ENCODE measurements at regions not wholly inside any gene's neighbourhood (a gene's known extent, or its start where the extent isn't known, plus 50 kb on each side); places are given as distances from the start of the nearest gene placed in this dataset.

DNA sequence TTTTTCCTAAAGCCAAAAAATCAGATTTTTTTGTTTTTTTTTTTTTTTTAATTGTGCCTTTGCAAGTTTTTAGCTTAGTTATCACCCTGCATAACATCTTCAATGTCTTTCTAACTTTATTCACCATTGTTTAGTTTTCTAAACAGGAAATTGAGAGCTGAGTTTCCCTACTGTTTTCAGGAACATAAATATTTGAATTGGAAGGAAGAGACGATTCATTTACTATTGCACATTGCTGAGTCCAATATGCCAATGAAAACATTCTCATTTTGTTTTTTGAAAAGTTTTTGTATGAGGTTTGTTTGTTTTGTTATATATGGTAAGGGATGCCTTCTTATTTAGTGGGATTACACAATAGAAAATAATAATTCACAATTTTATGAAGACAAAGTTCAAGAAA, 148.4 kb downstream of the ANKRD50 start:
- no peaks in the 10 kb centered on the region for H3K36me3 ChIP-seq (ENCODE audit: control insufficient read depth in 2 of 3, insufficient read depth in 3 of 3, low read length in 3 of 3)
- no peak overlapping the region for H3K4me3 ChIP-seq (ENCODE audit: low read length)
- no peaks in the 10 kb centered on the region for H3K9me3 ChIP-seq (ENCODE audit: control insufficient read depth in 2 of 3, low read length in 3 of 3)
- ChIA-PET POLR2A (no interaction called here), CTCF (no interaction called here)
- Mint-ChIP-seq H3K27ac (no peak overlapping the region), H3K27me3 (no peaks in the 10 kb centered on the region), H3K4me3 (no peak overlapping the region), H3K9me3 (peaks cover 0 to 11% (median 2%) of the 10 kb centered on the region in 11 donors), H3K36me3 (no peaks in the 10 kb centered on the region), H3K4me1 (no peaks in the 10 kb centered on the region)
- H3K27me3 ChIP-seq (ENCODE audit: control insufficient read depth in 2 of 2, insufficient read depth in 2 of 2, low read length in 2 of 2), result no peaks in the 10 kb centered on the region
- ATAC-seq (no peak), DNase-seq (no peak)
- H3K27ac ChIP-seq (ENCODE audit: low read depth, low read length), result no peak overlapping the region
- no peaks in the 10 kb centered on the region for H3K4me1 ChIP-seq (ENCODE audit: control insufficient read depth in 2 of 2, insufficient read depth in 2 of 2, low read length in 2 of 2)
- intact Hi-C loops (cut with micrococcal nuclease), result no loop called here

DNA sequence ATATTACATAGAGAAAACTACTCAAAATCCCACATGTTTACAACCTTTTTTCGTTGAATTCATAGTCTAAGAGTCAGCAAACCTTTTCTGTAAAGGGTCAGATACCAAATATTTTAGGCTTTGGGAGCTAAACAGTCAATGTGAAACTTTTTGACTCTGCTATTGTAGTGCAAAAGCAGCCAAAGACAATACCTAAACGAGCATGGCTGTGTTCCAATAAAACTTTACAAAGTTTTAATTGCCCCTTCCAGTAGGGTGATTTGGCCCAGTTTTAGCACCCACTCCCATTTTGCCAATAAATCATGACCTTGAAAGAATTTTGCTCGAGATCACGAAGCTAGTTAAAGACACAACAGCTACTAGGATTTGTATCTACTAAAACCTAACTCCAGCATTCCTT, 147.2 kb downstream of the ANKRD50 start:
- ATAC-seq (no peak), DNase-seq (no peak)
- Mint-ChIP-seq H3K27ac (no peak overlapping the region), H3K27me3 (no peaks in the 10 kb centered on the region), H3K4me3 (no peak overlapping the region), H3K9me3 (peaks cover 0 to 11% (median 2%) of the 10 kb centered on the region in 11 donors), H3K36me3 (no peaks in the 10 kb centered on the region), H3K4me1 (no peaks in the 10 kb centered on the region)
- Histone ChIP-seq H3K27me3 (ENCODE audit: control insufficient read depth in 2 of 2, insufficient read depth in 2 of 2, low read length in 2 of 2) (no peaks in the 10 kb centered on the region), H3K9me3 (ENCODE audit: control insufficient read depth in 2 of 3, low read length in 3 of 3) (no peaks in the 10 kb centered on the region), H3K4me3 (ENCODE audit: low read length) (no peak overlapping the region), H3K4me1 (ENCODE audit: control insufficient read depth in 2 of 2, insufficient read depth in 2 of 2, low read length in 2 of 2) (no peaks in the 10 kb centered on the region), H3K36me3 (ENCODE audit: control insufficient read depth in 2 of 3, insufficient read depth in 3 of 3, low read length in 3 of 3) (no peaks in the 10 kb centered on the region), H3K27ac (ENCODE audit: low read depth, low read length) (no peak overlapping the region)
- ChIA-PET POLR2A (no interaction called here), CTCF (no interaction called here)
- intact Hi-C loops (cut with micrococcal nuclease), result no loop called here

DNA sequence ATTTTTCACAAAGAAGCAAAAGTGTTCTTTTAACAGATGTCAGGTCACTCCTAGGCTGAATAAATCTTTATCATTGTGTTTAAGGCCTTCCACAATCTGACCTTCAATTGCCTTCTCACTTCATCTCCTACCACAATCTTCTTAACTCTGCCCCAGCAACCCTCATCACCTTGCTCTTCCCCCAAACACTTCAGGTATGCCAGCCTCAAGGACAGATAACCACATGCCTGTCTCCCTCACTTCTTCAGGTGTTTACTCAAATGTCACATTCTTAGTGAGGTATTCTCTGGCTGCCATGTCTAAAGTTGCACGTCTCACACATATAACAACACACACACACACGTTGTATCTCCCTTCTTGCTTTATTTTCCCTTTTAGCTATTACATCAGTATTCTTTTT, 146.5 kb downstream of the ANKRD50 start:
- Histone ChIP-seq H3K4me1 (ENCODE audit: control insufficient read depth in 2 of 2, insufficient read depth in 2 of 2, low read length in 2 of 2) (no peaks in the 10 kb centered on the region), H3K9me3 (ENCODE audit: control insufficient read depth in 2 of 3, low read length in 3 of 3) (no peaks in the 10 kb centered on the region), H3K27me3 (ENCODE audit: control insufficient read depth in 2 of 2, insufficient read depth in 2 of 2, low read length in 2 of 2) (no peaks in the 10 kb centered on the region), H3K27ac (ENCODE audit: low read depth, low read length) (no peak overlapping the region), H3K36me3 (ENCODE audit: control insufficient read depth in 2 of 3, insufficient read depth in 3 of 3, low read length in 3 of 3) (no peaks in the 10 kb centered on the region), H3K4me3 (ENCODE audit: low read length) (no peak overlapping the region)
- Mint-ChIP-seq H3K36me3 (no peaks in the 10 kb centered on the region), H3K9me3 (peaks cover 0 to 11% (median 2%) of the 10 kb centered on the region in 11 donors), H3K27me3 (no peaks in the 10 kb centered on the region), H3K4me3 (no peak overlapping the region), H3K4me1 (no peaks in the 10 kb centered on the region), H3K27ac (no peak overlapping the region)
- DNase-seq, result no peak
- ATAC-seq, result no peak
- ChIA-PET CTCF (no interaction called here), POLR2A (no interaction called here)
- intact Hi-C loops (cut with micrococcal nuclease), result no loop called here

DNA sequence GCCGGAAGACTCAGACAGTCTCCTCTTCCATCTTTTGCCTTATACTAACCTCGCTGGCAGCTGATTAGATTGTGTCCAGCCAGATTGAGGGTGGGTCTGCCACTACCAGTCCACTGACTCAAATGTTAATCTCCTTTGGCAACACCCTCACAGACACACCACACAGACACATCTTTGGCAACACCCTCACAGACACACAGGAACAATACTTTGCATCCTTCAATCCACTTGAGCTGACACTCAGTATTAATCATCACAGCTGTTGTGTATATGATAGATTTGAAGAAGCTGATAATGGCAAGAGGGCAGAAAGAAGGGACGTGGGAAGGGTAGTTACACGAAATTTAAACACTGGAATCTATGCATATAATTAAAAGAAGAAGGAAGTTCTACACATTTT, 139.5 kb downstream of the ANKRD50 start:
- POLR2A ChIA-PET, result no interaction called here
- CTCF ChIA-PET, result no interaction called here
- Histone ChIP-seq H3K4me3 (ENCODE audit: low read length) (no peak overlapping the region), H3K27ac (ENCODE audit: low read depth, low read length) (no peak overlapping the region), H3K27me3 (ENCODE audit: control insufficient read depth in 2 of 2, insufficient read depth in 2 of 2, low read length in 2 of 2) (no peaks in the 10 kb centered on the region), H3K36me3 (ENCODE audit: control insufficient read depth in 2 of 3, insufficient read depth in 3 of 3, low read length in 3 of 3) (no peaks in the 10 kb centered on the region), H3K4me1 (ENCODE audit: control insufficient read depth in 2 of 2, insufficient read depth in 2 of 2, low read length in 2 of 2) (no peaks in the 10 kb centered on the region), H3K9me3 (ENCODE audit: control insufficient read depth in 2 of 3, low read length in 3 of 3) (no peaks in the 10 kb centered on the region)
- Mint-ChIP-seq H3K27ac (no peak overlapping the region), H3K4me1 (no peaks in the 10 kb centered on the region), H3K4me3 (no peak overlapping the region), H3K9me3 (peaks cover 0 to 8% (median 0%) of the 10 kb centered on the region in 11 donors), H3K27me3 (no peaks in the 10 kb centered on the region), H3K36me3 (no peaks in the 10 kb centered on the region)
- no peak for ATAC-seq
- DNase-seq, result no peak
- intact Hi-C loops (cut with micrococcal nuclease), result no loop called here

DNA sequence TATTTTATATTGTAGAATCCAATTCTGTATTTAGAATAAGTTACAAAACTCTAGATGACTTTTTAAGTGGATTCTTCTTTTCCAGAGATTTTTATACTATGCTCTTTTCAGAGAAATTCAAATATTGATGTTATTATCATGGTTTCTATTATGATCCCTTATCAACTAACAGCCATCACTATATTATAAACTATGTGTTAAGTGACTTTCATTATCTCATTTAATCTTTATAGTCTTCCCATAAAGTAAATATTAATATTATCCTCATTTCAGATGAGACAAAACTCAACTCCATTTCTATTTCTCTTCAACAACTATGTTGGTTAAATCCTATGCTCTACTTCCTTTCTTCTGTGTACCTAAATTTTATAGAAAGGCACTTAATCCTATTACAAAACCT, 132.6 kb downstream of the ANKRD50 start:
- Mint-ChIP-seq H3K27ac (no peak overlapping the region), H3K4me3 (no peak overlapping the region), H3K36me3 (no peaks in the 10 kb centered on the region), H3K4me1 (no peaks in the 10 kb centered on the region), H3K27me3 (peaks cover 0 to 6% (median 0%) of the 10 kb centered on the region in 5 donors), H3K9me3 (peaks cover 0 to 21% (median 2%) of the 10 kb centered on the region in 11 donors)
- ATAC-seq (no peak), DNase-seq (no peak)
- Histone ChIP-seq H3K4me3 (ENCODE audit: low read length) (no peak overlapping the region), H3K27ac (ENCODE audit: low read depth, low read length) (no peak overlapping the region), H3K27me3 (ENCODE audit: control insufficient read depth in 2 of 2, insufficient read depth in 2 of 2, low read length in 2 of 2) (no peaks in the 10 kb centered on the region), H3K9me3 (ENCODE audit: control insufficient read depth in 2 of 3, low read length in 3 of 3) (no peaks in the 10 kb centered on the region), H3K4me1 (ENCODE audit: control insufficient read depth in 2 of 2, insufficient read depth in 2 of 2, low read length in 2 of 2) (no peaks in the 10 kb centered on the region), H3K36me3 (ENCODE audit: control insufficient read depth in 2 of 3, insufficient read depth in 3 of 3, low read length in 3 of 3) (no peaks in the 10 kb centered on the region)
- POLR2A ChIA-PET, result no interaction called here
- CTCF ChIA-PET, result no interaction called here
- intact Hi-C loops (cut with micrococcal nuclease), result no loop called here

DNA sequence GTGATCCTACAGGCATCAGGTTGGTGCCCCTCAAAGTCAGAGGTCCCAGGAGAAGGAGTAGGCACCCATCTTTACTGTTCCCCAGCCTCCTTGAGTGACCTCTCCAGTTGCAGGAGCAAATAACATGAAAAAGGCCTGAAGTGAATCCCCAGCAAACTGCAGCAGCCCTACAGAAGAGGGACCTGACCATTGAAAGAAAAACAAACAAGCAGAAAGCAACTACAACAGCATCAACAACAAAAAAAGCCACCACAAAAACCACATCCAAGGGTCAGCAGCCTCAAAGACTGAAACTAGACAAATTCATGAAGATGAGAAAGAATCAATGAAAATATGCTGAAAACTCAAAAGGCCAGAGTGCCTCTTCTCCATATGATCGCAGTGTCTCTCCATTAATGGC, 128.7 kb downstream of the ANKRD50 start:
- Mint-ChIP-seq H3K27me3 (peaks cover 0 to 6% (median 0%) of the 10 kb centered on the region in 5 donors), H3K36me3 (no peaks in the 10 kb centered on the region), H3K4me1 (no peaks in the 10 kb centered on the region), H3K4me3 (no peak overlapping the region), H3K9me3 (peaks cover 0 to 36% (median 7%) of the 10 kb centered on the region in 11 donors), H3K27ac (no peak overlapping the region)
- ATAC-seq (no peak), DNase-seq (no peak)
- H3K27me3 ChIP-seq (ENCODE audit: control insufficient read depth in 2 of 2, insufficient read depth in 2 of 2, low read length in 2 of 2), result no peaks in the 10 kb centered on the region
- no peak overlapping the region for H3K4me3 ChIP-seq (ENCODE audit: low read length)
- H3K36me3 ChIP-seq (ENCODE audit: control insufficient read depth in 2 of 3, insufficient read depth in 3 of 3, low read length in 3 of 3), result no peaks in the 10 kb centered on the region
- ChIA-PET POLR2A (no interaction called here), CTCF (no interaction called here)
- no peaks in the 10 kb centered on the region for H3K4me1 ChIP-seq (ENCODE audit: control insufficient read depth in 2 of 2, insufficient read depth in 2 of 2, low read length in 2 of 2)
- intact Hi-C loops (cut with micrococcal nuclease), result no loop called here
- no peak overlapping the region for H3K27ac ChIP-seq (ENCODE audit: low read depth, low read length)
- H3K9me3 ChIP-seq (ENCODE audit: control insufficient read depth in 2 of 3, low read length in 3 of 3), result no peaks in the 10 kb centered on the region

DNA sequence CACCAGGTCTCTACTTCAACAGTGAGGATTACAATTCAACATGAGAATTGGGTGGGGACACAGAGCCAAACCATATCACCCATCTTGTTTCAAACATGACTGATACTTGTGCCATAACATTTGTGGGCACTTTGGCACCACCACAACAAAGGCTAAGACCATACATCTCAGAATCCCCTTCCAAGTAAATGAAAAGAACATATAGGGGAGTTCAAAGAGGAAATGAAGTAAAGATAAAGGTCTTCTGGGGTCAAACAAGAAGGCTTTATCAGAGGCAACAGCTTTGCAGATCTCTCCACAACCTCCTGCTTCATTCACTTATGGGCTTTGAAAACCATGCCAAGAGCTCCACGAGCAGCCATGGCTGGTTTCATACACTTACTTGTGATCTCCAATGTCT, 122.7 kb downstream of the ANKRD50 start:
- intact Hi-C loops (cut with micrococcal nuclease), result no loop called here
- H3K27me3 Mint-ChIP-seq, result no peaks in the 10 kb centered on the region
- ChIA-PET CTCF (no interaction called here), POLR2A (no interaction called here)
- Histone ChIP-seq H3K4me1 (ENCODE audit: control insufficient read depth in 2 of 2, insufficient read depth in 2 of 2, low read length in 2 of 2) (no peaks in the 10 kb centered on the region), H3K9me3 (ENCODE audit: control insufficient read depth in 2 of 3, low read length in 3 of 3) (no peaks in the 10 kb centered on the region), H3K27me3 (ENCODE audit: control insufficient read depth in 2 of 2, insufficient read depth in 2 of 2, low read length in 2 of 2) (no peaks in the 10 kb centered on the region), H3K27ac (ENCODE audit: low read depth, low read length) (no peak overlapping the region), H3K4me3 (ENCODE audit: low read length) (no peak overlapping the region), H3K36me3 (ENCODE audit: control insufficient read depth in 2 of 3, insufficient read depth in 3 of 3, low read length in 3 of 3) (no peaks in the 10 kb centered on the region)
- DNase-seq, result no peak
- H3K27ac Mint-ChIP-seq, result no peak overlapping the region
- H3K9me3 Mint-ChIP-seq, result peaks cover 0 to 25% (median 0%) of the 10 kb centered on the region in 11 donors
- no peaks in the 10 kb centered on the region for H3K4me1 Mint-ChIP-seq
- H3K36me3 Mint-ChIP-seq, result no peaks in the 10 kb centered on the region
- no peak for ATAC-seq
- no peak overlapping the region for H3K4me3 Mint-ChIP-seq

Measured in naive thymus-derived CD4-positive, alpha-beta T cell (primary cell).